GM19452 (cell line): ENCODE measurements at regions not wholly inside any gene's neighbourhood (a gene's known extent, or its start where the extent isn't known, plus 50 kb on each side); places are given as distances from the start of the nearest gene placed in this dataset.

Experiments
- ATAC-seq: cut with Tn5 transposase; IDR thresholded peaks from one replicate; pipeline ENCODE4 v1.9.1; 2021; ENCODE audit not compliant: unreplicated experiment

DNA sequence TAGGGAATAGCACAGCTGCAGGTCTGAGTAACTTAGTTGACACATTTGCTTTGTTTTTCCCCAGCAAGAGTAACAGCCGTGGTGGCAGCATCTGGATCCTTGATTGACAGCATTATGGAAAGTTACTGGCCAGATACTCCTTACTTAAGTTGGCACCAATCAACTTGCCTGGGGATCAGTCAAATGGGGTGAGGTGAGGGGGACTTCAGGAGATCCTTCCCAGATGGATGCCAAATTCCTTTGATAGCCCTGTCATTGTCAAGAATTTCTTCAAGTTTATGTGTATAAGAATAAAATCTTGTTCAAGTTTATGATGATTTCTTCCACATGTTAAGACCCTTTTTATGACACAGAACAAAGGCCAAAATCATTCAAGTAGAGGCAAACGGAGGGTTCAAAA, 618.4 kb downstream of the SLC6A15 start:
- ATAC-seq = no peak

DNA sequence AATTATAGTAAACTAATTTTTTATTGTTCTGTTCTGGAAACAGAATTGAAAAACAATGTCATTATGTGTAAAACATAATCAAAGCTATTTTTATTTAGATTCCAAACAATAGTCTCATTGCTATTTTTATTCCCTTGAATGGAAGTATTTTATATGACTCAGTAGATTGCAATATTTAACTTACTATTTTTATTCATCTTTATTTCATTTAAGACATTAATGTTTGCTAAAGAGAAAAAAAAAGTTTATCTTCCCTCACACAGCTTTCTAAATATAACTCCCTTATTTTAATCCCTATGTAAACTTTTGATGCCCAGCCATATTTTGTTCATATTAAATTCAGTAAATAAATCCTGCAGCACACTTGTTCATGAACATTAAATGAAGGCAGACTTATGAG, 622.4 kb downstream of the SLC6A15 start:
- no peak for ATAC-seq

DNA sequence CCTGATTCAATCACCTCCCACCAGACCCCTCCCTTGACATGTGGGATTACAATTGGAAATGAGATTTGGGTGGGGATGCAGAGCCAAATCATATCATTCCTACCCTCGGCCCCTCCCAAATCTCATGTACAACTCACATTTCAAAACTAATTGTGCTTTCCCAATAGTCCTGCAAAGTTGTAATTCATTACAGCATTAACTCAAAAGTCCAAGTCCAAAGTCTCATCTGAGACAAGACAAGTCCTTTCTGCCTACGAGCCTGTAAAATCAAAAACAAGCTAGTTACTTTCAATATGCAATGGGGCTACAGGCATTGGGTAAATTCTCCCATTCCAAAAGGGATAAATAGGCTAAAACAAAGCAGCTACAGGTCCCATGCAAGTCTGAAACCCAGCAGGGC, 634.6 kb downstream of the SLC6A15 start:
- no peak for ATAC-seq

DNA sequence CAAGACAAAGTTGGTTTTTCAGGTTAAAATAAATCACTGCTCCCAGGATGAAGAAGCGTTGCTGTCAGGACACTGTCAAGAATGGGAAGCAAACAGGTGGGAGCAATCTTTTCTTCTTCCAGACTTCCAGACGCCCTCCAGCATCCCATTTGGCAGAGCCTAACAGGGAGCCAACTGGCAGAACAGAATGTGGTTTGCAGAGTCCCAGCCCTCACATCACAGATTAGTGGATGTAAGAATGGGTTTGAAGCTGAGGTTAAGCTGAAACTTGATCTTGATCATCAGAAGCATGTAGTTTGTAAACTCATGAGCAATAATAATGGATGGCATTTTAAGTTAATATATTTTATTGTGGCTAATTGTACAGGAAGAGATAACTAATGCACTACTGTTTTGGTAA, 636.4 kb downstream of the SLC6A15 start:
- ATAC-seq = no peak

DNA sequence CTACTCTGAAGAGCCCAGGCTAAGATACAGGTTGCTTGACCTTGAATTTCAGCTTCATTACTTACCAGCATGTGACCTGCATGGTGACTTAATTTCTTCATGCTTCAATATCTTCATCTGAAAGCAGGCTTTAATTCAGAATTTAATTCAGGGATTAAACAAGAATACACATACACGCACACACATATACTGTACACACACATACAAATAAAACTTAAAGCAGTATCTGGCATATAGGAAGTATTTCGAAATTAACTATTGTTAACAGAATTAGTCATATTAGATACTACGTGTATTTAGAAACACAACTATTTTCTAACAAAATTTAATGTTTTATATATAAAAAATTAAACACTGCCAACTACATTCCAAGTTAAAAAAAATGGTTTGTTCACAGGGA, 640.3 kb downstream of the SLC6A15 start:
- ATAC-seq = no peak

DNA sequence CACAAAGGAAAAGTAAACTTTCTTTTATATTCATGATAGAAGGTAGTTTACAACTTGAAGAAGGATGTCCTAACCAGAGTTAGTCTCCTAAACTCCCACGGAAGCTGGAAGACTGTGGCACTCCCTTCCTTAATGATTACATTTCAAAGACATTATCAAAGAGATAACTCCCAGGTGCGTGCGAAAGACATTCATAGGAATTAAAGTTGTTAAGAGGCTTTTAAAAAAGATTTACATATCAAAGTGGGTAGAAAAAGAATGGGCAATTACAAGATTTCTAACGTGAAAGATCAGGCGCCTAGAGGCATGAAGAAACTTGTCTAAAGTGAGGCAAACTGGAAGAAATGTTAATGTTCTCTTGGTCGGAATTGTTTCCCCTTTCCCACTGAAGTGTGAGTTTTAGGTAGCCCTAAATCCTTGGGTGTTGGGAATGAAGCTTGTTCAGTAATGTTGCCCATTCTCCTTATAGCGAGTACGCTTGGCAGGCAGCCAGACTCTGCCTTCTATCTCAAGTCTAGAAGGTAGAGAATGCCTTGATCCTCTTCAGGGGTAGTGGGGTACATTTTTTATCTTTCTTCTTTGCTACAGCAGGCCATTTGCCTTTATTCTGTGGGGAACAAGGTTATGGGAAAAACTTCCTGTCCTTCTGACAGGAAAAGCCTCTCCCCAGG, 642.0 kb downstream of the SLC6A15 start:
- no peak for ATAC-seq

DNA sequence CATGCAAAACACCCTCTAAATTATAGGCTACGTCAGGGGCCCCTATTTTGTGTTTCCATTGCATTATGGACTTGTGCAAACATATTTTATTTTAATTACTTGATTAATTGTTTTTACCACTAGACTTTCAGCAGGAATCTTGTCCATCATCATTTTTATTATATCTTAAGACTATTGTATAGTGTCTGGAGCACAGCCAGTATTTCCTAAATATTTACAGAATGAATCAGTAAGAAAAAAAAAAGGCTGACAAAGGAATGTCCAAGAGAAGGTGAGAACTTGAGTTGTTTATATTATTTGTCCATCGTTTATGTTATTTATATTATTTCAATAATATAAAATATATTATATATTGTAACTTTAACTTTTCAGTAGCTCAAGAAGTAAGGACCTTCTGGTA, 664.7 kb downstream of the SLC6A15 start:
- no peak for ATAC-seq

DNA sequence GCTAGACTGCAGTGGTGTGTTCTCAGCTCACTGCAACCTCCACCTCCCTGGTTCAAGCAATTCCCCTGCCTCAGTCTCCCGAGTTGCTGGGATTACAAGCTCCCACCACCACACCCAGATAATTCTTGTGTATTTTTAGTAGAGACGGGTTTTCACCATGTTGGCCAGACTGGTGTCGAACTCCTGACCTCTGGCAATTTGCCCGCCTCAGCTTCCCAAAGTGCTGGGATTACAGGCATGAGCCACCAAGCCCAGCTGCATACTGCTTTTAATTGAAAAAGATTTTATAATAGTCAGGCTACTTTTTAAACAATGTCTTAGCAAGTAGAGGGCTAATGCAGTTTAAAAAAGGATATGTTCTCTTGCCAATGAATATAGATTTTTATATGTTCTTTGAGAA, 668.9 kb downstream of the SLC6A15 start:
- ATAC-seq = no peak

DNA sequence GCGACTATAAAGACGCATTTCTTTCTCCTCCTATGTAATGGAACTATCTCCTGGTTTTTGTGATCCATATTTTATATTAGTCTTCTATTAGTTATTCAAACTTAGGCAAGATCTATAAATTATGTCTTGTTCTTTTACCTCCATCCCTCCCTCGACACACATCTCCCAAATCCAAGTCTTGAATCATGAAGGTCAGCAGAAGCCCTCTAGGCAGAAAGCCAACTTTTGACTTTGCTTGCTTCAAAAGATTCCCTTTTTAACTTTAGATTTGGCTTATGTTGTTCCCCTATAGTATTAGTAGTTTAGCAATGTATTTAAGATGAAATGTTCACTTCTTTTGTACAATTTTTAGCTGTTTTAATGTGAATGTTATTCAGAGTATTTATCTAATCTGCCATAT, 689.8 kb downstream of the SLC6A15 start:
- ATAC-seq = no peak

DNA sequence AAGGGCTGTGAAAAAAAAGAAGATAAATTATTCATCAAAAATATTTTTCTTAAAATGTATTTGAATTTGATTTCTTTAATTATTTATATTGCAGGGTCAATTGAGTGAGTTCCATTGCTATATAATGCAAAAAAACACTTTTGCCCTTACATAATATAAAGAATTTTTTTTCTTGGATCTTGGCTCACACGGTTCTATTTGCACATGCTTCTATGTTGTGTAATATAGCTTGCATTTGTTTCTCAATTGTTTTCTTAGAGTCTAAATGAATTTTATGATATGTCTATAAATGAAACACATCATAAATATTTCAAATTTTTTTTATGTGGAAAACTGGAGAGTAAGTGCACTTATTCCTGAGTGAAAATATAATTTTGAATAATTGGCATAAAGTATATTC, 694.2 kb downstream of the SLC6A15 start:
- ATAC-seq = no peak

DNA sequence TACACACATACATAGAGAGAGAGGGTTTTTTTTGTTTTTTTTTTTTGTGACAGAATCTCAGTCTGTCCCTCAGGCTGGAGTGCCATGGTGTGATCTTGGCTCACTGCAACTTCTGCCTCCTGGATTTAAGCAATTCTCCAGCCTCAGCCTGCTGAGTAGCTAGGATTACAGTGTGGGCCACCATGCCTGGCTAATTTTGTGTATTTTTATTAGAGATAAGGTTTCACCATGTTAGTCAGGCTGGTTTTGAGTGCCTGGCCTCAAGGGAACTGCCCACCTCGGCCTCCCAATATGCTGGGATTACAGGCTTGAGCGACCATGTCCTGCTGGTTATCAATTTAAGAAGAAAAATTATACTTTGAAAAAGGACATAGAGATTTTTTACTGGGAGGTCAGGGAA, 710.6 kb downstream of the SLC6A15 start:
- no peak for ATAC-seq

DNA sequence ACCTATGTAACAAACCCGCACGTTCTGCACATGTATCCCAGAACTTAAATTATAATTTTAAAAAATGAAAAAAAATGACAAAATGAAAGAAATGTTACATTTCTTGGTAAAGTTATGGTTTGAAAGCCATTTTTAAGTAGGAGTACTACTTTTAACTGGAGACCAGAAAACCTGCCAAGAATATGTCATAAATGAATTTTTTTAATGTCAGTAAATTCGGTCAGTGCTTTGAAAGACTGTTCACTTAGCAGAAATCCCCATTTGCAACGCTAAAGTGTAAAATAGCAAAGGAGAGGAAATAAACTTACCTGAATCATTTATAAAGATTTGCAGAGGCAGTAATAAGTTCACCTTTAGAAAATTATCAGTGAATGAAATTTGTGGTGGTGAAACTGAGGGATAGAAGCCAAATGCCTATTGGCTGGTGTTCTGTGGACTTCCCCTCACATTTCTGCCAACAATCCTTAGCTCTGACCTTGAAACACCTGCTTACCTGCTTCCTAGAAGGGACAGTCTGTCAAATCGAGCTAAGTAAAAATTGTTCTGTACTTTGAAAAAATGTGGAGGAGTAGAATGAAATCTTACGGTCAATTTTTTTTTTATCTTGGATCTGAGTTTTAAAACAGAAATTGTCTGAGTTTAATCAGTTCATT, 714.2 kb downstream of the SLC6A15 start:
- no peak for ATAC-seq

DNA sequence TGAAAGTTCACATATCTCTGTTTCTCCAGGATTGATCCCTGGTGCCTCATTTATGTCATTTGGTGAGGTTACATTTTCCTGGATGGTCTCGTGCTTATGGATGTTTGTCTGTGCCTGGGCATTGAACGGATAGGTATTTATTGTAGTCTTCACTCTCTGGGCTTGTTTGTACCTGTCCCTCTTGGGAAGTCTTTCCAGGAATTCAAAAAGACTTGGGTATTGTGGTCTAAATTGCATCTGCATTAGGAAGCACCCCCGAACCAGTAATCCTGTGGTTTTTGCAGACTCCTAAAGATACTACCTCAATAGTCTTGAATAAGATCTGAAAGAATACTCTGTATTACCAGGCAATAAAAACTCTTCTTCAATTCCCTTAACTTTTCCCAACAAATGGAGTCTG, 720.8 kb downstream of the SLC6A15 start:
- no peak for ATAC-seq

DNA sequence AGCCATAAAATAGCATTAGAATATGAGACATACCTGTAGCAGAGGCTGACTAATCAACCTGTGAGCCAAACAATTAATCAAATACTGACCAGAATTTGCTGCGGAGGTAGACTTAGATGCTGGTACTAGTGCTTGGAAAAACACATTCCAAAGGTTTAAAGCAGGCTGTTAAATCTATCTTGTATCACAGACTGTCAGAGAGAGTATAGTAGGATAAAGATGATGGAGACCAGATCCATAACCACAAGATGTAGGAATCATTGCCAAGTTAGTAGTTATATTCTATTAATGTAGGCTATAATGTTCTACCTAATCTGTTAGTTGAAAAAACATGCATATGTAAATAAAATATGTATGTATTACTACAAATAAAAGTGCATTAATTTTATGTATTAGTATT, 726.2 kb downstream of the SLC6A15 start:
- ATAC-seq = no peak

DNA sequence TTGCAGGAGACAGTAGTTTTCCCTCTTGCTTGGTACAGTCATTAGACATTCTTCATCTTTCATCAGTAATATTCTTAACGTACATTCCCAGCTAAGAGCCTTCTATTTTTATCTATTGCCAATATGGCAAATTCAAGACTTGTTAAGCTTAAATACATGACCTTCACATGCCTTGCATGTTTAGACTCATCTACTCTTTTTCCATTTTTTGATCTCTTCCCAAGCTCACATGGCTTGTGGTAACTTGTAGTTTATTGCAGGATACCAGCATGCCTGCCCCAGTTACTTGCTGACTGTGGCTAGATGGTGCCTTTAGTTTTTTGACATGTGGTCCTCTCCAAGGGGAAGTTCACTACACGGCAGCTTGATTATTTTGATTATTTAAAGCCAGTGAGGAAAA, 729.0 kb downstream of the SLC6A15 start:
- no peak for ATAC-seq

DNA sequence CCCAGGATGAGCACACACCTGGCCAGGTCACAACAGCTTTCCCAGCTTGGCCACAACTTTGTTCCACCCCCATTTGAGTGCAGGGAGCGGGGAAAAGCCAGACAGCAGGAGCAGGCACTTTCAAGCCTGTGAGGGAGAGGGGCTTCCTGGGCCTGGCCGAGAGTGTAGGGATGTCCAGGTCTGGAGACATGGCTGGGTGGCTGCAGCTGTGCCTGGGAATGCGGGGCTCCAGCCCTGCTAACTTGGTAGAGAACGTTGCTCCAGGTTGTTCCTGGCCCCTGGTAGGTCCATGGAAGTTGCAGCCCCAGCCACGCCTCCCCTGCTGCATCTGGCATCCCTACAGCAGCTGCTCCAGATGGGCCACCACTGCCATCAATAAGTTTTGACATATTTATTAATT, 738.5 kb downstream of the SLC6A15 start:
- no peak for ATAC-seq

DNA sequence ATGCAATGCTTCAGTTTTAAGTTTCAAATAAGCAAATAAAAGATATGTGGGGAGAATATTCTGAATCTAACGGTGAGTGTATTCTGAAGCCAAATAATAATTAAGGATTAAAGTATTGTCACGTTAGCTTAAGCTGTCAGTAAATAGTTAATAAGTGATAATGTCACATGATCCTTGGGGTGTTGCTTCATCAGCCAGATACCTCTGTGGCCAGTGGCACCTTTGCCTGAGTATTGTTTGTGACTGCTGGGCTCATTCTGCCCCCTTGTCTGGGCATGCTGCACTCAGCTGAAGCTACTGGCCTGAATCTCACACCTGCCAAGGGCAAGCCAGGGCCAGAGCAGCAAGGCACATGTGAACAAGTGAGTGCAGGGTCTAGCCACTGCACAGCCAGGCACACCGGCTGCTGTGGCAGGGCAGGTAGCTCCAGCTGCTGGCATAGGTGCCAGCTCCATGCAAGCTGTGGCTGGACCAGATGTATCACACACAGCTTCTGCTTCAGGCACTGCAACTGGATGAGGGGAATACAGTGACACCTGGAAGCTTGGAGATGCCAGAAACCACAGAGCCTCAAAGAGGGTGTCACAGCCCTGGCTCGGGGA, 739.7 kb downstream of the SLC6A15 start:
- ATAC-seq = no peak

DNA sequence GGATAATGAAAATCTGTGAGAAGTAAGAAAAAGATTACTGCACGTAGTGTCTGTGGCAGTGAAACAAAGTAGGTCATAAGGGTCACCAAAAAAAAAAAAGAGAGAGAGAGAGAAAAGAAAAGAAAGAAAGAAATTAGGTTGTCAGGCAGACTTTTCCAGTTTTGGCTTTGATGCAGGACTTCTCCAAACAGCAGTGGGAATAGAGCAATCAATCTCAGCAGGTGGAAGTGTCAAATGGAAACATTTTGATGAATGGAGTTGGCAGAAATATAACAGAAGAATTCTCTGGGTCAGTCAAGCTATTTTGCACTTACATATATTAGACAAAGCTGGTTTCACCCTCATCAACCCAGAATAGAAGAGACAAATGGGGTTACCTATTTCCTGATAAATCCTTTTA, 745.8 kb downstream of the SLC6A15 start:
- ATAC-seq = no peak

DNA sequence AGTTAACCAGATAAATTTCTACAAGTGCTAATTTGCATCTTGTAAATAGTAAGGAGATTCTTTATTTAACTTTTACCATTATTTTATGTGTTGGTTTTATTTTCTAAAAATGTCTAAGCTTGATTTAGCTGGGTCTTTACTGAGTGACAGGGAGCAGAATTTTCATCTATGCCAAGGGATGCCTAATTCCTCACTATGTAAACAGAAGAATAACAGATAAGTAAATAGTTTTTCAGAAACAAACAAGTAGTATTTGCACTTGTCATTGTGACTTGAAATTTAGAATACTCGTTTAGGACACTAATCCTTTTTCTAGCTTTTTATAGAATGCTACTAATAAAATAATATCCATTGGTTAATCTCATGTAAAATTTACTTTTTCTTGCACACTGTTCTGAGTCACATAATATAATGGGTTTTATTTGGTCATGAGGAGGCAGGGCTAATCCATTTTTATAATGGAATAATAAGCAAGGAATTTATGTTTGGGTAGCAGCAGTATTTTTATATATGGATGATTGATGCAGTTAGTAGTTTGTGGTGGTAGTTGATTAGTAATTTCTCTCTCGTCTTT, 746.5 kb downstream of the SLC6A15 start:
- no peak for ATAC-seq

DNA sequence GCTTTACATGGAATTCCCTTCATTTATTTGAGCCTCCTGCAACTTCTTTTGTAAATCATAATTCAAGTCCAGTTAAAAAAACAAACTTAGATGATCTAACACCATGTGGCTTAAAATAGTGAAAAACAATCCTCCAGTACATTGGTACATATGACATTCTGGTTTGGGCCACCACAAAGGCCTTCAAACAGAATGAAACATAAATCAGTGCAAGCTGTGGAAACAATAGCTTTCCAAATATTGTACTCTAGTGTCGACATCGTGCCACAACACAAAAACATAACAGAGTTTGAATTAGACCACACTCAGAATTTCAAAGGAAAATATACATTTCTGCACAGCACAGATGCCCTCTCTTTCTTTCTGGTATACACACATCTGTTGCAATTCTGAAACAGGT, 751.3 kb downstream of the SLC6A15 start:
- no peak for ATAC-seq

DNA sequence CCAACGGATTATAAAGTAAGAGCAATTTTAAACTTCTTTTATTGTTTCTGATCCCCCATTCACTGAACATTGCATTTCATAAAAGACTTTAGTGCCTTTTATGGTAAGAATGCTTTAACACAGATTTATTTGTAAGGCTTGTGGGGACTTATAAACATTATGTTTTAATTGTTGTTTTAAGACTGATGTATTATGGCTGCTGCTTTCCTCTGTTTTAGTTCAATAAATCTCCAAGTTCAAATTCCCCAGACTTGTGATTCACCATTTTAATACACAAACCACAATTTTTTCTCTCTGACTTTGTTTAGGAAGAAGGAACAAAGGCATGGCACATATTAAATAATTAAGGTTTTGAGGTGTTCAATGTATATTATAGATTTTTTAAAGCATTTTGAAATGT, 753.3 kb downstream of the SLC6A15 start:
- ATAC-seq = no peak

DNA sequence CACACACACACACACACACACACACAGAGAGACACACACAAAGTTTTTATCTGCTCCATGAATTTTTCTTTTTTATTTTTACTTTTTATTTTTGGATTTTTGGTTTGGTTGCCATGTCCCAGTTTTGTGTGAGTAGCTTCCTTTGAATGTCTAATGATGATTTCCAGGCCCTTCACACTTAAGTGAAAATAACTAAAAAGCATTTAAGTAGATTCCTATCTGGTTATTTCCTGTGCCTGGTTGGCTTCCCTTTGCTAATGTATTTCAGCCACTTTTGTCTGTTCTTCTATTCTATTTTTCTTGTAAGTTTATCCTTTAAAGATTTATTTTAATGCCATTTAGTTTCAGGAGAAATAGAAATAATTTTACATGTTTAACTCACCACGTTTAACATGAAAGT, 755.4 kb downstream of the SLC6A15 start:
- no peak for ATAC-seq
